HG02678 (cell line): ENCODE measurements at regions not wholly inside any gene's neighbourhood (a gene's known extent, or its start where the extent isn't known, plus 50 kb on each side); places are given as distances from the start of the nearest gene placed in this dataset.
"Not testable (repeated sequence)": the region's sequence is repeated elsewhere in the genome, so short reads cannot be mapped to it uniquely, and the experiment has no call there.

ENCODE experiments used
- ATAC-seq: cut with Tn5 transposase; IDR thresholded peaks from one replicate; pipeline ENCODE4 v1.9.1; 2021; ENCODE audit warnings: mild to moderate bottlenecking, moderate library complexity; ENCODE audit not compliant: unreplicated experiment

GRCh38 chr7:13728430-13728829, 261.0 kb downstream of the ETV1 start:
- ATAC-seq = not testable (repeated sequence)

- ATAC-seq = no peak
Measured at GRCh38 chr7:13731643-13732042, 257.8 kb downstream of the ETV1 start.

GRCh38 chr7:13737563-13737962, 251.9 kb downstream of the ETV1 start:
- ATAC-seq = no peak

GRCh38 chr7:13742126-13742525, 247.3 kb downstream of the ETV1 start:
- ATAC-seq = no peak

GRCh38 chr7:13742811-13743210, 246.7 kb downstream of the ETV1 start:
- ATAC-seq = no peak

GRCh38 chr7:13743226-13743625, 246.2 kb downstream of the ETV1 start:
- ATAC-seq = no peak

- ATAC-seq = no peak
Measured at GRCh38 chr7:13745530-13745929, 243.9 kb downstream of the ETV1 start.

- ATAC-seq = no peak
Measured at GRCh38 chr7:13748998-13749397, 240.5 kb downstream of the ETV1 start.

GRCh38 chr7:13749636-13750035, 239.8 kb downstream of the ETV1 start:
- no peak for ATAC-seq

- no peak for ATAC-seq
Measured at GRCh38 chr7:13751766-13752165, 237.7 kb downstream of the ETV1 start.

GRCh38 chr7:13757841-13758240, 231.6 kb downstream of the ETV1 start:
- no peak for ATAC-seq

GRCh38 chr7:13765853-13766252, 223.6 kb downstream of the ETV1 start:
- not testable (repeated sequence) for ATAC-seq

- no peak for ATAC-seq
Measured at GRCh38 chr7:13770305-13770704, 219.2 kb downstream of the ETV1 start.

- ATAC-seq = no peak
Measured at GRCh38 chr7:13774976-13775375, 214.5 kb downstream of the ETV1 start.

- ATAC-seq = no peak
Measured at GRCh38 chr7:13777242-13777641, 212.2 kb downstream of the ETV1 start.

GRCh38 chr7:13778967-13779366, 210.5 kb downstream of the ETV1 start:
- ATAC-seq = no peak

- no peak for ATAC-seq
Measured at GRCh38 chr7:13790611-13791010, 198.9 kb downstream of the ETV1 start.

- ATAC-seq = no peak
Measured at GRCh38 chr7:13792208-13792607, 197.3 kb downstream of the ETV1 start.

GRCh38 chr7:13793926-13794325, 195.5 kb downstream of the ETV1 start:
- no peak for ATAC-seq

- ATAC-seq = no peak
Measured at GRCh38 chr7:13794581-13794980, 194.9 kb downstream of the ETV1 start.

- no peak for ATAC-seq
Measured at GRCh38 chr7:13797545-13797944, 191.9 kb downstream of the ETV1 start.

- ATAC-seq = no peak
Measured at GRCh38 chr7:13800694-13801448, 188.6 kb downstream of the ETV1 start.

GRCh38 chr7:13801669-13802068, 187.8 kb downstream of the ETV1 start:
- no peak for ATAC-seq
